ENCODE measurements at regions not wholly inside any gene's neighbourhood (a gene's known extent, or its start where the extent isn't known, plus 50 kb on each side); places are given as distances from the start of the nearest gene placed in this dataset.

DNA sequence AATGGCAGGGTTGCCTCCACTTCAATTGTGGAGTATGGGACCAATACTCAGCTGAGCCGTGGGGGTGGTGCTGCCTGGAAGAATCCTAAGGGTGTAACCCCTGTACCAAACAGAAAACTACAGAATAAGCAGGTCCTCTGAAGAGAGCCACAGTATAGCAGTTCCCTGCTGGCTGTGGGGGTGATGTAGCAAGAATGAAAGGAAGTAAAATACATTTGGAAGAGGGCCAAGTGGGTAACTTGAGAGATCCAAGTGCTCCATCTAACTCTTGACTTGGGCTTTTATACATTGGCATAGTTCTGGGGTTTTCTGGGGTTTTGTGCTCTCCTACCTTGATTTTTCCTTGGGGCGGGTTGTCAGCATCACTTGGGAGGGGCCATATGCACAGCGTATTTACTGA is 341.4 kb downstream of the OTOL1 start:
- H3K9me2 ChIP-seq (replicated peaks; ENCODE audit: low read depth, low read length) = no peaks in the 10 kb centered on the region
- no peak overlapping the region for H3K4me2 ChIP-seq (ENCODE audit: low read depth, low read length, poor library complexity, severe bottlenecking)
- H3K4me1 ChIP-seq (ENCODE audit: insufficient read depth, low read length, poor library complexity, severe bottlenecking) = peaks cover 8% of the 10 kb centered on the region
- no peaks in the 10 kb centered on the region for H3K27me3 ChIP-seq (ENCODE audit: insufficient read depth, low read length, poor library complexity, severe bottlenecking)
- no peak for TF ChIP-seq EZH2phosphoT487 (IDR thresholded peaks at IDR 0.05; ENCODE audit: borderline replicate concordance)
- TF ChIP-seq, protein P1, sequence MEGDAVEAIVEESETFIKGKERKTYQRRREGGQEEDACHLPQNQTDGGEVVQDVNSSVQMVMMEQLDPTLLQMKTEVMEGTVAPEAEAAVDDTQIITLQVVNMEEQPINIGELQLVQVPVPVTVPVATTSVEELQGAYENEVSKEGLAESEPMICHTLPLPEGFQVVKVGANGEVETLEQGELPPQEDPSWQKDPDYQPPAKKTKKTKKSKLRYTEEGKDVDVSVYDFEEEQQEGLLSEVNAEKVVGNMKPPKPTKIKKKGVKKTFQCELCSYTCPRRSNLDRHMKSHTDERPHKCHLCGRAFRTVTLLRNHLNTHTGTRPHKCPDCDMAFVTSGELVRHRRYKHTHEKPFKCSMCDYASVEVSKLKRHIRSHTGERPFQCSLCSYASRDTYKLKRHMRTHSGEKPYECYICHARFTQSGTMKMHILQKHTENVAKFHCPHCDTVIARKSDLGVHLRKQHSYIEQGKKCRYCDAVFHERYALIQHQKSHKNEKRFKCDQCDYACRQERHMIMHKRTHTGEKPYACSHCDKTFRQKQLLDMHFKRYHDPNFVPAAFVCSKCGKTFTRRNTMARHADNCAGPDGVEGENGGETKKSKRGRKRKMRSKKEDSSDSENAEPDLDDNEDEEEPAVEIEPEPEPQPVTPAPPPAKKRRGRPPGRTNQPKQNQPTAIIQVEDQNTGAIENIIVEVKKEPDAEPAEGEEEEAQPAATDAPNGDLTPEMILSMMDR (conservative IDR thresholded peaks at IDR 0.05; ENCODE audit: low read length) = no peak
- H4K20me1 ChIP-seq (ENCODE audit: insufficient read depth, low read length, poor library complexity, severe bottlenecking) = no peaks in the 10 kb centered on the region
- H3K4me3 ChIP-seq (ENCODE audit: low read length, poor library complexity, severe bottlenecking) = no peak overlapping the region
- H3K36me3 ChIP-seq (ENCODE audit: insufficient read depth, low read length) = no peaks in the 10 kb centered on the region
- H2AFZ ChIP-seq (ENCODE audit: low read length) = no peak overlapping the region
- H3K9ac ChIP-seq (ENCODE audit: low read depth, low read length, poor library complexity, severe bottlenecking) = no peak overlapping the region
- no peaks in the 10 kb centered on the region for H3K9me3 ChIP-seq (ENCODE audit: insufficient read depth, low read depth, low read length)
- no peaks in the 10 kb centered on the region for H3K79me2 ChIP-seq (ENCODE audit: insufficient read depth, low read length)
- H3F3A ChIP-seq (ENCODE audit: low read depth) = no peaks in the 10 kb centered on the region

- no peak overlapping the region for H3K9ac ChIP-seq (ENCODE audit: low read depth, low read length, poor library complexity, severe bottlenecking)
- no peaks in the 10 kb centered on the region for H3K4me1 ChIP-seq (ENCODE audit: insufficient read depth, low read length, poor library complexity, severe bottlenecking)
- no peak overlapping the region for H3K4me2 ChIP-seq (ENCODE audit: low read depth, low read length, poor library complexity, severe bottlenecking)
- no peaks in the 10 kb centered on the region for H4K20me1 ChIP-seq (ENCODE audit: insufficient read depth, low read length, poor library complexity, severe bottlenecking)
- H3K4me3 ChIP-seq (ENCODE audit: low read length, poor library complexity, severe bottlenecking) = no peak overlapping the region
- no peak overlapping the region for H2AFZ ChIP-seq (ENCODE audit: low read length)
- no peaks in the 10 kb centered on the region for H3K36me3 ChIP-seq (ENCODE audit: insufficient read depth, low read length)
- TF ChIP-seq, protein P1 (conservative IDR thresholded peaks at IDR 0.05; ENCODE audit: low read length) = no peak
- H3F3A ChIP-seq (ENCODE audit: low read depth) = no peaks in the 10 kb centered on the region
- H3K79me2 ChIP-seq (ENCODE audit: insufficient read depth, low read length) = no peaks in the 10 kb centered on the region
- H3K9me3 ChIP-seq (ENCODE audit: insufficient read depth, low read depth, low read length) = no peaks in the 10 kb centered on the region
- no peaks in the 10 kb centered on the region for H3K27me3 ChIP-seq (ENCODE audit: insufficient read depth, low read length, poor library complexity, severe bottlenecking)
- no peaks in the 10 kb centered on the region for H3K9me2 ChIP-seq (replicated peaks; ENCODE audit: low read depth, low read length)
These were observed 351.8 kb downstream of the OTOL1 start for GRCh38 chr3:161848376-161848775.

DNA sequence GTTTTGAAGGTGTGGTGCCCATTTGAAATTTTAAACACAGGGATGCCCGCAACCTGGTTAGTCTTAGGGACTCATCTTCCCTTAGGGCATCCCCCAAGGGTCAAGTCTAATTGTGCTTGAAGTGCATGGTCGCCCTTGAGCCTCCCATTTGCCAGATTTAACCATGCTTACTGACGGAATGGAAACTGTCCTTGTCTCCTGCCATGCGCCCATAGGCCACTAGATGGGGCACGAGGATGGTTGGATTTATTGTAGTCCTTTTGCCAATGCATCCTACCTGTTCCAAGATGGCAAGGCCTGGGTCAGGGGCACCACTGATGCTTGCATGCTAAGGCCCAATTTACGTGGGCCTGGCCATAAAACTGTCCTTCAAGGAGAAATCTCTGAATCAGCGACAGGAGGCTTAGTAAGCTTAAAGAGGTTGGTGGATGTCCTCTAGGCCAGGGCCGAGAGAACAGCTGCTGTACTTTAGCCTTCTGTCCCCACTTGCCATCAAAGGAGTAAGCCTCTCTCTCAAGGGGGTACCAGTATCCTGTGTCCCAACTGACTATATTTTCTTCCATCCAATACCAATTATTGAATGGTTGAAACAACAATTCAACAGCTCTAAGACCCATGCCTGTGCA is 355.4 kb downstream of the OTOL1 start:
- H3K4me2 ChIP-seq (ENCODE audit: low read depth, low read length, poor library complexity, severe bottlenecking) = no peak overlapping the region
- peaks cover 15% of the 10 kb centered on the region for H3K4me1 ChIP-seq (ENCODE audit: insufficient read depth, low read length, poor library complexity, severe bottlenecking)
- no peaks in the 10 kb centered on the region for H3K79me2 ChIP-seq (ENCODE audit: insufficient read depth, low read length)
- no peak overlapping the region for H3K4me3 ChIP-seq (ENCODE audit: low read length, poor library complexity, severe bottlenecking)
- no peaks in the 10 kb centered on the region for H3K36me3 ChIP-seq (ENCODE audit: insufficient read depth, low read length)
- TF ChIP-seq EZH2phosphoT487 (IDR thresholded peaks at IDR 0.05; ENCODE audit: borderline replicate concordance) = no peak
- TF ChIP-seq, protein P1 (conservative IDR thresholded peaks at IDR 0.05; ENCODE audit: low read length) = peak; percentile 84
- no peaks in the 10 kb centered on the region for H4K20me1 ChIP-seq (ENCODE audit: insufficient read depth, low read length, poor library complexity, severe bottlenecking)
- no peaks in the 10 kb centered on the region for H3K9me2 ChIP-seq (replicated peaks; ENCODE audit: low read depth, low read length)
- no peaks in the 10 kb centered on the region for H3K27me3 ChIP-seq (ENCODE audit: insufficient read depth, low read length, poor library complexity, severe bottlenecking)
- H2AFZ ChIP-seq (ENCODE audit: low read length) = no peak overlapping the region
- peaks cover 7% of the 10 kb centered on the region; the same call in 1 of the 2 replicates for H3F3A ChIP-seq (ENCODE audit: low read depth)
- no peaks in the 10 kb centered on the region for H3K9me3 ChIP-seq (ENCODE audit: insufficient read depth, low read depth, low read length)
- no peak overlapping the region for H3K9ac ChIP-seq (ENCODE audit: low read depth, low read length, poor library complexity, severe bottlenecking)

Measured in Loucy (cell line).